Suprapubic skin (tissue), 4 donors: ENCODE measurements at regions not wholly inside any gene's neighbourhood (a gene's known extent, or its start where the extent isn't known, plus 50 kb on each side); places are given as distances from the start of the nearest gene placed in this dataset.

Source experiments
- EP300 ChIP-seq: sonication (generic); formaldehyde crosslinking; IDR thresholded peaks from one replicate; pipeline ENCODE4 v1.6.1; 2017; ENCODE audit warnings: antibody characterized with exemption
- POLR2A ChIP-seq, 2 donors: fragments of 450-650 bp; IDR thresholded peaks; one replicate each; pipeline ENCODE4 v1.6.1; 2017; ENCODE audit warnings: antibody characterized with exemption in 2 of 2, mild to moderate bottlenecking in 2 of 2, moderate library complexity in 2 of 2
- POLR2AphosphoS5 ChIP-seq, 3 donors: sonication (generic); formaldehyde crosslinking; IDR thresholded peaks; one replicate each; pipeline ENCODE4 v1.6.1; 2017; ENCODE audit warnings: antibody characterized with exemption in 3 of 3
- TF ChIP-seq, protein P1 (sequence below), 2 donors: fragments of 200-600 bp in 1 of 2; fragments of 450-650 bp in 1 of 2; sonication (generic) in 1 of 2; IDR thresholded peaks; one replicate each; pipeline ENCODE4 v1.5.1; 2016 to 2019; ENCODE audit warnings: antibody characterized with exemption in 2 of 2, mild to moderate bottlenecking in 1 of 2, moderate library complexity in 1 of 2

DNA sequence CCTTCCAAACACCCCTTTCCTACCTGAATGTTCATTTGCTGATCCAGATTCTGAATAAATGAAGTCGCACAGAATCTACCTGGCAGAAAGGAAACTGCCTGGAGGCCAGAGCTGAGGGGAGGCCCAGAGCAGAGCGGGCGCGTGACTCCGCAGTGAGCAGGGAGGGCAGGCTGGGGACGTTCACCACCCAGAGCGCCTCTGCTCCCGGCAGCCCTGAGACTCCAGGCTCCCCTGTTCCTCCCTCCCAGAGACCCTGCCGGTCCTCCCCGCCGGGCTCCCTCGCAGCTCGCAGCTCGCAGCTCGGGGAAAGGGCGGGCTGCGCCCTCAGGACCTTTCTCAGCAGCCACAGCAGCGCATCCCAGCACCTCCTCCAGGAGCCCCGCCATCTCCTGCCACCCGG lies 176.7 kb upstream of the ZNF32 start:
- TF ChIP-seq, protein P1, sequence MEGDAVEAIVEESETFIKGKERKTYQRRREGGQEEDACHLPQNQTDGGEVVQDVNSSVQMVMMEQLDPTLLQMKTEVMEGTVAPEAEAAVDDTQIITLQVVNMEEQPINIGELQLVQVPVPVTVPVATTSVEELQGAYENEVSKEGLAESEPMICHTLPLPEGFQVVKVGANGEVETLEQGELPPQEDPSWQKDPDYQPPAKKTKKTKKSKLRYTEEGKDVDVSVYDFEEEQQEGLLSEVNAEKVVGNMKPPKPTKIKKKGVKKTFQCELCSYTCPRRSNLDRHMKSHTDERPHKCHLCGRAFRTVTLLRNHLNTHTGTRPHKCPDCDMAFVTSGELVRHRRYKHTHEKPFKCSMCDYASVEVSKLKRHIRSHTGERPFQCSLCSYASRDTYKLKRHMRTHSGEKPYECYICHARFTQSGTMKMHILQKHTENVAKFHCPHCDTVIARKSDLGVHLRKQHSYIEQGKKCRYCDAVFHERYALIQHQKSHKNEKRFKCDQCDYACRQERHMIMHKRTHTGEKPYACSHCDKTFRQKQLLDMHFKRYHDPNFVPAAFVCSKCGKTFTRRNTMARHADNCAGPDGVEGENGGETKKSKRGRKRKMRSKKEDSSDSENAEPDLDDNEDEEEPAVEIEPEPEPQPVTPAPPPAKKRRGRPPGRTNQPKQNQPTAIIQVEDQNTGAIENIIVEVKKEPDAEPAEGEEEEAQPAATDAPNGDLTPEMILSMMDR (IDR thresholded peaks at IDR 0.05): no peak
- TF ChIP-seq POLR2AphosphoS5 (IDR thresholded peaks at IDR 0.05) (no peak), POLR2A (IDR thresholded peaks at IDR 0.05) (no peak), EP300 (no peak)
